LNCAP (cell line): ENCODE measurements at regions not wholly inside any gene's neighbourhood (a gene's known extent, or its start where the extent isn't known, plus 50 kb on each side); places are given as distances from the start of the nearest gene placed in this dataset.

Experiments used
- TF ChIP-seq, protein P1 (sequence below): fragments of 450-650 bp; IDR thresholded peaks from 2 replicates; pipeline ENCODE4 v1.5.1; 2017; ENCODE audit warnings: mild to moderate bottlenecking

DNA sequence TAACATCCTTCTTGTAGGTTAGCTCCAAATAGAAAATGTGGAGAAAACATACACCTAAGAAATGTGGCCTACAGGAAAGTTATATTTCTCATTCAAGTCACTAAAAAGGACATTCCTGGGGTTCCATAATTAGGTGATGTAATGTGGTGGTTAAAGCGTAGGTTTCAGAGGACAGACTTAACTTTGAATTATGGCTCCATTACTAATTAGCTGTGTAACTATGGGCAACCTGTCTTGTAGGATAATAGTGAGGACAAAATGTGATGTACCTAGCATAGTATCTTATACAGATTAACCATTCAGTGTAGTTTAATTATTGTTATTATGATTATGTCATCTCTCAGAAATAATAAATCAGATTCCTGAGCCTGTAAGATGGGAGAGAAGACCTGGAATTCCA, 602.5 kb downstream of the TSN start:
- TF ChIP-seq, protein P1, sequence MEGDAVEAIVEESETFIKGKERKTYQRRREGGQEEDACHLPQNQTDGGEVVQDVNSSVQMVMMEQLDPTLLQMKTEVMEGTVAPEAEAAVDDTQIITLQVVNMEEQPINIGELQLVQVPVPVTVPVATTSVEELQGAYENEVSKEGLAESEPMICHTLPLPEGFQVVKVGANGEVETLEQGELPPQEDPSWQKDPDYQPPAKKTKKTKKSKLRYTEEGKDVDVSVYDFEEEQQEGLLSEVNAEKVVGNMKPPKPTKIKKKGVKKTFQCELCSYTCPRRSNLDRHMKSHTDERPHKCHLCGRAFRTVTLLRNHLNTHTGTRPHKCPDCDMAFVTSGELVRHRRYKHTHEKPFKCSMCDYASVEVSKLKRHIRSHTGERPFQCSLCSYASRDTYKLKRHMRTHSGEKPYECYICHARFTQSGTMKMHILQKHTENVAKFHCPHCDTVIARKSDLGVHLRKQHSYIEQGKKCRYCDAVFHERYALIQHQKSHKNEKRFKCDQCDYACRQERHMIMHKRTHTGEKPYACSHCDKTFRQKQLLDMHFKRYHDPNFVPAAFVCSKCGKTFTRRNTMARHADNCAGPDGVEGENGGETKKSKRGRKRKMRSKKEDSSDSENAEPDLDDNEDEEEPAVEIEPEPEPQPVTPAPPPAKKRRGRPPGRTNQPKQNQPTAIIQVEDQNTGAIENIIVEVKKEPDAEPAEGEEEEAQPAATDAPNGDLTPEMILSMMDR, result no peak

DNA sequence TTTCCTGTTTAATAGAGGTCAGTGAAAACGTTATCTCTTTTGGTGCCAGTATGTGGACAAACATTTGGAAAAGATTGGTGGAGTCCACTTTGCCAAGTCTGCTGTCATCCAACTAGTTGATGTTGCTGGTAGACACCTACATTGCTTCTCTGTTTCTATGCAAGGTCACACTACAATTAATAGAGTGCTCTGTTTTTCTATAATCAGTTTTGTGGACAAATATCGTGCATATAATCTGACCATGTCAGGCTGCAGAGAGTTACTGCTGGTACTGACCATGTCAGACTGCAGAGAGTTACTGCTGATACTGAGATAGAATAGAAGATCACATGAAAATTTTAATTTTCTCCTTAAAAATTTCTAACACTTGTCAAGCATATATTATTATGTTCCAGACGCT, 603.3 kb downstream of the TSN start:
- TF ChIP-seq, protein P1, result no peak

DNA sequence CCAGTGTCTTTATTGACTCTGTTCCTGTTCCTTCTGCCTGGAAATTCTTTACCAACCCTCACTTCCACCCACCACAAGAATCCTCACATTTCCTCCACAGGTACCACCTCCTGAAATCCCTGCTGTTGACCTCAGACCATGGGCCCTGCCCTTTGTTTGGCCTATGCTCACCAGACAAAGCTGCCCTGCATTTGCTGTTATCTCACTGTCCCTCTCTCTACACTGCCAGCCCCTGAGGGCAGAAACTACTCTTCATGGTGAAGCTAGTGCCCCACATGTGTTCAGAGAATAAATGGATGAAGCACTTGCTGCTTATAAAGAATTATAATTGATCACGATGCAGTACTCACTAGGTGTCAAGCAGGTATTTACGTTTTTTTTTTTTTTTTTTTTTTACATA, 608.4 kb downstream of the TSN start:
- TF ChIP-seq, protein P1, result no peak

DNA sequence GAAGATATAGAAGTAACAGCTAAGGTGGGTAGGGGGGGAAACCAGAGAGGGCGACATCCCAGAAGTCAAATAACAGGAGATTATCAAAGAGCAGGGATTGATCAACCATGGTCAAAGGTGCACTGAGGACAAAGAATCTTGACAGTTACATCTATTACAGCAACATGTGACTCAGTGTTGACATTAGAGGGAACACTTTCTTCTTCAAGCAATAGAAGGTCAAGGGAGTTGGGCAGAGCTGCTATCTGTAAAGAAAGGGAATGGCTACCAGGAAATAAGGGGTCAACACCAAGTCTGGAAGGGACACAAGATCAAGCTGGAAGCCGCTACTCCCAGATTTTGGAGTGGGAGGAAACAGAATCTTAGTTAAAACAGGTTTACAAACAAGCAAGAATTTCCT, 611.0 kb downstream of the TSN start:
- TF ChIP-seq, protein P1, result no peak

DNA sequence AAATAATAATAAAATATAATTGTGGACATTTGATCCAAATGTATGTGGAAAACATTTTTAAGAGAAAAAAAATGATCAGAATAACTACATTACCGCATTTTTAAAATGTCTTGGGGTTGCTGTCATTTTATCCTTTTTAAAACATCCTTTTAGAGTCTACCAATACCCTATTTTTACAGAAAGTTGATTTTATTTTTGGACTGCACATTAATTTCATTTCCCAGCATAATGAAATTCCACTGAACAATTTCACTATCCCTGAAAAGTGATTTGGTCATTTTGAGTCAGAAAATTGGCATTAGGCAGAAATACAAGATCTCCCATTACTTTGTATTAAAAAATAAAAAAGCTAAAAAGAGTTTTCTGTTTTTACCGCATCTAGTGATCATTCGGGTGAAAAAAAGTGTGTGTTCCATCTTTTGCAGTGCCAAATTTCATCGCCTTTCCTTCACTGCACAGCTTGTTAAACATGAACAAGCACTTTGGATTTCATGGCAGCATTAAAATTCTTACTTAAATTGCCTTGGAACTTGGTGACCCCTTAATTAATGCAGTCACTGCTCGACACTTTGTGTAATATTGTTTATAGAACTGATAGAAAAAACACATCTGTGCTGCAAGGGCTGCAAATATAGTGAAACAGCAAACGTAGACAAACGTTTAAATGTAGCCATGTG, 611.7 kb downstream of the TSN start:
- TF ChIP-seq, protein P1, result no peak

DNA sequence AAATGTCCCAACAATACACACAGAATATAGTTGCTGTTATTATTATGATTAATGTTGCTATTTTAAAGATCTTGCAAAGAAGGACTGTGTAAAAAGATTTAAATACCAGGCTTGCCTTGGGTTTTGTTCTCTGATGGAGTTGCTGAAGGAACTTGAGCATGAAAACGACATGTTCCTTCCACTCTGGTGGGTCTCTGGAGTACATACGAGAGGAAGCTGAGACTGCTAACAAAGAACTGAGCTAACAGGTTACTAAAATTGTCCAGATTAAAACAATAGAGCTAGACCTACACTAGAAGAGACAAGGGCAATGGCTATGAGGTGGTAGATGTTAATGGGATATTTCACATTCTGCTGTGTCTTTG, 612.2 kb downstream of the TSN start:
- TF ChIP-seq, protein P1, result no peak

DNA sequence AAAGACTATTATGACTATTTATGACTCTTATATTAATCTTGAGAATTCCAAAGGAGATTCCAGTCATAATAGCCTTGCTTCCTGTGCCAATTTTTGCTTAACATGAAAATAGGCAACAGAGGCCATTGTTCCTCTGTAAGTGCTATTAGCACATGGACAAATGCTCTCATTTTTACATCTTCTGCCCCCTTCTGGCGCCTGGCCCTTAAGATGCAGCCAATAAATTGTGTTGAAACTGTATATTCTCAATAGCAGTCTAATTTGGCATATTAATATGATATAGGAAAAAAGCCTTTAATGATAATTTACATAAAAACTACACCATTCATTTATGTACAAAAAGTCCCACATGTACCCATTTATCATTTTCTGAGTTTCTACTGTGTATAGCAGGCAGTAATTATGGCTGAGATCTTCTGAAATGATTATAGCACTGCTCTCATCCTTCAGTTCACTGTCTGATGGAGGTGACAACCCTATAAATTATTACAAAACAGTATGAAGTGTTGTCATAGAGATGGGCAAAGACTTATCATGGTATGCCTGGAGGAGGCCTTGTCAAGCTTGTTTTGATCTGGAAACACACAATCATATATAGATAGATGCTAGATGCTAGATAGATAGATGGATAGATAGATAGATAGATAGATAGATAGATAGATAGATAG, 613.3 kb downstream of the TSN start:
- TF ChIP-seq, protein P1, result no peak
